ENCODE measurements at regions not wholly inside any gene's neighbourhood (a gene's known extent, or its start where the extent isn't known, plus 50 kb on each side); places are given as distances from the start of the nearest gene placed in this dataset.

GRCh38 chr16:85514598-85515318 is 98.4 kb upstream of the GSE1 start (continued):
- TF ChIP-seq CERS6 (CRISPR knock-in tag; IDR thresholded peaks at IDR 0.05) = peak; percentile 60; the same call in 1 of the 2 replicates
- TF ChIP-seq TBX2 (CRISPR knock-in tag; IDR thresholded peaks at IDR 0.05; ENCODE audit: borderline replicate concordance) = peak; percentile 99
- TF ChIP-seq ZBTB7A (CRISPR knock-in tag; IDR thresholded peaks at IDR 0.05) = peak; percentile 67
- TF ChIP-seq PLRG1 (conservative IDR thresholded peaks at IDR 0.05) = no peak
- TF ChIP-seq HNF1B (CRISPR knock-in tag; IDR thresholded peaks at IDR 0.05) = no peak; the same call in none of the 2 replicates
- TF ChIP-seq DDIT3 (CRISPR knock-in tag; IDR thresholded peaks at IDR 0.05) = no peak
- no peak; the same call in 1 of the 2 replicates for TF ChIP-seq ZC3H4 (CRISPR knock-in tag; IDR thresholded peaks at IDR 0.05; ENCODE audit: borderline replicate concordance)
- peak; percentile 69; the same call in 1 of the 2 replicates for TF ChIP-seq ZXDC (CRISPR knock-in tag; IDR thresholded peaks at IDR 0.05)
- peak; percentile 96 for TF ChIP-seq ZNF451 (CRISPR knock-in tag; IDR thresholded peaks at IDR 0.05)
- peak; percentile 71; the same call in 1 of the 2 replicates for TF ChIP-seq TFDP1 (CRISPR knock-in tag; IDR thresholded peaks at IDR 0.05; ENCODE audit: borderline replicate concordance)
- TF ChIP-seq ZNF589 (CRISPR knock-in tag; conservative IDR thresholded peaks at IDR 0.05) = peak; percentile 94
- 0 out of 2 replicates have a peak, but pooled peaks have one; percentile 39 for TF ChIP-seq ZNF24 (IDR thresholded peaks at IDR 0.05)
- TF ChIP-seq ATF3 (CRISPR knock-in tag; IDR thresholded peaks at IDR 0.05) = peak; percentile 91
- TF ChIP-seq AKAP8 (CRISPR knock-in tag; IDR thresholded peaks at IDR 0.05) = peak; percentile 97
- TF ChIP-seq ZNF101 (CRISPR knock-in tag; IDR thresholded peaks at IDR 0.05; ENCODE audit: borderline replicate concordance, low read depth) = peak; percentile 89; the same call in 1 of the 2 replicates
- TF ChIP-seq KLF11 (CRISPR knock-in tag; IDR thresholded peaks at IDR 0.05) = no peak
- peak; percentile 100 for TF ChIP-seq SP5 (CRISPR knock-in tag; IDR thresholded peaks at IDR 0.05; ENCODE audit: borderline replicate concordance, low read depth)
- TF ChIP-seq ZNF317 (CRISPR knock-in tag; IDR thresholded peaks at IDR 0.05) = peak; percentile 91
- peak; percentile 54; the same call in 1 of the 2 replicates for TF ChIP-seq SRY (CRISPR knock-in tag; IDR thresholded peaks at IDR 0.05)
- peak; percentile 94 for TF ChIP-seq MLX (CRISPR knock-in tag; IDR thresholded peaks at IDR 0.05)
- TF ChIP-seq KDM5A (IDR thresholded peaks at IDR 0.05; ENCODE audit: borderline replicate concordance, low read length) = no peak; the same call in 1 of the 2 replicates
- no peak for TF ChIP-seq PCBP2 (optimal IDR thresholded peaks at IDR 0.05; ENCODE audit: low read depth, low read length, poor library complexity, severe bottlenecking)
